Osteocyte (in vitro differentiated cells): ENCODE measurements at regions not wholly inside any gene's neighbourhood (a gene's known extent, or its start where the extent isn't known, plus 50 kb on each side); places are given as distances from the start of the nearest gene placed in this dataset.

Experiments used
- DNase-seq: peaks from one replicate; pipeline ENCODE4 v3.0.0; 2021; ENCODE audit warnings: mixed read lengths; ENCODE audit not compliant: unreplicated experiment; ENCODE audit errors: extremely low spot score
- H3K27ac Mint-ChIP-seq: one replicate; pipeline ENCODE4 v1.8.0; 2021; ENCODE audit warnings: mild to moderate bottlenecking, mixed read lengths; ENCODE audit not compliant: unreplicated experiment
- H3K27me3 Mint-ChIP-seq: one replicate; pipeline ENCODE4 v1.8.0; 2021; ENCODE audit warnings: mixed read lengths; ENCODE audit not compliant: unreplicated experiment
- H3K36me3 Mint-ChIP-seq: one replicate; pipeline ENCODE4 v1.8.0; 2021; ENCODE audit warnings: mixed read lengths; ENCODE audit not compliant: unreplicated experiment
- H3K4me1 Mint-ChIP-seq: one replicate; pipeline ENCODE4 v1.8.0; 2021; ENCODE audit warnings: mixed read lengths; ENCODE audit not compliant: unreplicated experiment
- H3K4me3 Mint-ChIP-seq: one replicate; pipeline ENCODE4 v1.8.0; 2021; ENCODE audit warnings: mild to moderate bottlenecking, moderate library complexity, mixed read lengths; ENCODE audit not compliant: unreplicated experiment
- H3K9me3 Mint-ChIP-seq: one replicate; pipeline ENCODE4 v1.8.0; 2021; ENCODE audit warnings: mixed read lengths; ENCODE audit not compliant: unreplicated experiment
- CTCF ChIP-seq: fragments of 200-600 bp; sonication (generic); IDR thresholded peaks from 2 replicates; pipeline ENCODE4 v1.5.0; 2021; ENCODE audit warnings: antibody characterized with exemption, mild to moderate bottlenecking, moderate library complexity

GRCh38 chr2:58516695-58517094 lies 275.6 kb upstream of the FANCL start:
- Mint-ChIP-seq H3K27ac (no peak overlapping the region), H3K4me1 (no peaks in the 10 kb centered on the region), H3K36me3 (no peaks in the 10 kb centered on the region), H3K27me3 (peaks cover 8% of the 10 kb centered on the region), H3K9me3 (no peaks in the 10 kb centered on the region), H3K4me3 (no peak overlapping the region)
- no peak for DNase-seq
- TF ChIP-seq CTCF = no peak

- peaks cover 6% of the 10 kb centered on the region for H3K27me3 Mint-ChIP-seq
- H3K9me3 Mint-ChIP-seq = no peaks in the 10 kb centered on the region
- H3K4me3 Mint-ChIP-seq = no peak overlapping the region
- H3K27ac Mint-ChIP-seq = no peak overlapping the region
- H3K36me3 Mint-ChIP-seq = no peaks in the 10 kb centered on the region
- DNase-seq = no peak
- no peak for TF ChIP-seq CTCF
- no peaks in the 10 kb centered on the region for H3K4me1 Mint-ChIP-seq
Measured at GRCh38 chr2:58515827-58516573, 274.9 kb upstream of the FANCL start.

- H3K4me1 Mint-ChIP-seq = no peaks in the 10 kb centered on the region
- H3K27ac Mint-ChIP-seq = no peak overlapping the region
- DNase-seq = no peak
- no peaks in the 10 kb centered on the region for H3K36me3 Mint-ChIP-seq
- no peaks in the 10 kb centered on the region for H3K27me3 Mint-ChIP-seq
- H3K4me3 Mint-ChIP-seq = no peak overlapping the region
- no peaks in the 10 kb centered on the region for H3K9me3 Mint-ChIP-seq
- no peak for TF ChIP-seq CTCF
Measured at GRCh38 chr2:58514252-58514651, 273.1 kb upstream of the FANCL start.

GRCh38 chr2:58512878-58513277 lies 271.8 kb upstream of the FANCL start:
- DNase-seq = no peak
- Mint-ChIP-seq H3K4me1 (no peaks in the 10 kb centered on the region), H3K4me3 (no peak overlapping the region), H3K27me3 (peaks cover 2% of the 10 kb centered on the region), H3K9me3 (no peaks in the 10 kb centered on the region), H3K27ac (no peak overlapping the region), H3K36me3 (no peaks in the 10 kb centered on the region)
- no peak for TF ChIP-seq CTCF

- no peaks in the 10 kb centered on the region for H3K9me3 Mint-ChIP-seq
- TF ChIP-seq CTCF = no peak
- H3K36me3 Mint-ChIP-seq = no peaks in the 10 kb centered on the region
- H3K4me3 Mint-ChIP-seq = no peak overlapping the region
- peaks cover 24% of the 10 kb centered on the region for H3K27me3 Mint-ChIP-seq
- no peaks in the 10 kb centered on the region for H3K4me1 Mint-ChIP-seq
- H3K27ac Mint-ChIP-seq = no peak overlapping the region
- no peak for DNase-seq
Measured at GRCh38 chr2:58508006-58508405, 266.9 kb upstream of the FANCL start.
